GM18868 (cell line): ENCODE measurements at regions not wholly inside any gene's neighbourhood (a gene's known extent, or its start where the extent isn't known, plus 50 kb on each side); places are given as distances from the start of the nearest gene placed in this dataset.

Source experiments
- ATAC-seq: cut with Tn5 transposase; IDR thresholded peaks from one replicate; pipeline ENCODE4 v1.9.1; 2021; ENCODE audit warnings: mild to moderate bottlenecking, moderate library complexity; ENCODE audit not compliant: unreplicated experiment

- ATAC-seq, result no peak
Observed at GRCh38 chr16:9500872-9501271, 409.4 kb downstream of the HAPSTR1 start.

GRCh38 chr16:9503251-9503984, 412.0 kb downstream of the HAPSTR1 start:
- no peak for ATAC-seq

GRCh38 chr16:9508328-9508936, 417.0 kb downstream of the HAPSTR1 start:
- no peak for ATAC-seq

DNA sequence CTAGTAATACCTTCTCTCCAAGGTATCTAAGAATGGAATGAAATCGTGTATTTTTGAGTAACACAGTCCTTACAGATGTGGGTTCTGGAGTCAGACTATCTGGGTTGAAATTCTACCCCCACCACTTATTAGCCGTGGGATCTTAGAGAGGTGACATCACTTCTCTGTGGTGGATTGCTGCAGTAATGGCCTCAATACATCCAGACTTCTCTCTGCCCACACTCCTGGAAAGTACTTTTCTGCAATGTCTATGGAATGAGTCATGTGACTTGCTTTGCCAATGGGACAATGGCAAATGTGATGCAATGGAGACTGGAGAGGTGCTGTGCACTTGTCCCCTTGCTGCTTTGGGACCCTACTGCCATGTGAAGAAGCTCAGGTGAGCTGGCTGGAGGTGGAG, 418.2 kb downstream of the HAPSTR1 start:
- no peak for ATAC-seq

GRCh38 chr16:9511389-9511788, 419.9 kb downstream of the HAPSTR1 start:
- ATAC-seq, result no peak

DNA sequence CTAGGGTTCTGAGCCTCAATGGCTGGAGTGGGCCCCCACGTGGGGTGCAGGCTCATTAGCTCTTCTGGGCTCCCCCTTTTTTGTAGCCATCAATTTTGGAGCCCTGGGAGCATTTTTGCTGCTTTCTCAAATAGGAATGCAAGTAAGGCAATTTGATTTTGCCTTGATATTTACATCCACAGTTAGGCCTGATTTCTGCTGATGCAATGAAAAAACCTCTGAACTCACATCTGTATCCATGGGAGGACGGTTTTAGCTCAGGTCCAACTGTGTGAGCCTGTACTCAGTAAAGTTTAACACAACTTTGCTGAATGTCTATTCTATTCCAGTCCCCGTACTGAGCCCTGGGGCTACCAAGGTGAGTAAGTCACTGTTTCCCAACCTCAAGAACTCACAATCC, 425.0 kb downstream of the HAPSTR1 start:
- no peak for ATAC-seq

- ATAC-seq, result no peak
Observed at GRCh38 chr16:9518051-9518450, 426.6 kb downstream of the HAPSTR1 start.

DNA sequence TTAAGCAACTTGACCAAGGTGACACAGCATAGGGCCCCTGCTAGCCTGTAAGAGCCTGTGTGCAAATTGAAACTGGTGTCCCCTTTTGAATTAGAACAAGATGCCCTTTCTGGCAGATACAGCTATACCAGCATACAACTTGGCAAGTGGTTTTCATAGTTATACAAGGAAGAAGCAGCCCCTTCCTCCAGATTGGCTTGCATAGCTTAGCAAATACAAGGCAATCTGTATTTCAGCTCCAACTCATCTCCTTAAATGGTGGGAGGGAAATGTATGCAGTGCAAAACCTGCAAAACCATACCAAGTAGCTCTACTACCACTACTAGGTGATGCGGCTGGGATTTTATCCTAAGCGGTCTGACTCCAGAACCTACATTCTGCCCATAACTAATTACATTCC, 427.1 kb downstream of the HAPSTR1 start:
- ATAC-seq, result no peak

DNA sequence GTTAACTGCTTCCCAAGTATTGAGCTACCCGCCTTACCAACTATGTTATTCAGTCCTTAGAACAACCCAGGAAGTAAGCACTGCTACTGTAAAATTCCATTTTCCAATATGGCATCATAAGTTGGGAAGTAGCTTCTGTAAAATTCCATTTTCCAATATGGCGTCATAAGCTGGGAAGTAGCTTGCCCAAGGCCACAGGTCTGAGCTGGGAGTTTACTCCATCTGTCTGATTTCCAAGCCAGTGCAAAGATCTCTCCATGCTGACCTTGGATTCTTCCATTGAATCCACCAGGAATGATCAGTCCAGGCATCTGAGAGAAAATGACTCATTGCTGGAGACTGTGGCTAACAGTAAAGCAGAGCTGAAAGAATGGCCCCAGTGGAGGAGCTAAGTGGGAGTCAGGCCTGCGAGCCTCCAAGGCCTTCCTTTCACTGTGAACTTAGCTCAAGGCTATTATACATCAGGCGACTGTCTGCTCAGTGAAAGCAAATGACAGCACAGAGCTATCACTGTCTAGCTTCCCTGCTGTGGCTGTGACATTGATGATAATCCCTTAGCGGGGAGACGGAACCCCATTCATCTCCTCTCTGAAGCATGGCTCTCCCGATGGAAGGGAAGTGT, 430.4 kb downstream of the HAPSTR1 start:
- ATAC-seq, result no peak

GRCh38 chr16:9522614-9523013, 431.2 kb downstream of the HAPSTR1 start:
- no peak for ATAC-seq

DNA sequence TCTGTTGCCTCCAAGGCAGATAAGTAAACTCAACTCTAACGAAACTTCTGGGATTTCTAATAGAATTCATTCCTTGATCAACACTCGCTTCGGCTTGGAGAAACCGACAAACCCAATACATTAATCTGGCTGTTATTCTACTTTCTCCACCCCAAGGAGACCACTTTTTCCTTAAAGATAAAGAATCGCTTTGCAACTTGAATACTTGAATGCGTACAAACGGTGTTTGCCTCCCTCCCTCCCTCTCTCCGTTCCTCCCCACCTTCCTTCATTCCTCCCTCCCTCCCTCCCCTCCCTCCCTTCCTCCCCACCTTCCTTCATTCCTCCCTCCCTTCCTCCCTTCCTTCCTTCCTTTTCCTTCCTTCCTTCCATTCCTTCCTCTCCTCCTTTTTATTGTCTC, 432.6 kb downstream of the HAPSTR1 start:
- ATAC-seq, result no peak

DNA sequence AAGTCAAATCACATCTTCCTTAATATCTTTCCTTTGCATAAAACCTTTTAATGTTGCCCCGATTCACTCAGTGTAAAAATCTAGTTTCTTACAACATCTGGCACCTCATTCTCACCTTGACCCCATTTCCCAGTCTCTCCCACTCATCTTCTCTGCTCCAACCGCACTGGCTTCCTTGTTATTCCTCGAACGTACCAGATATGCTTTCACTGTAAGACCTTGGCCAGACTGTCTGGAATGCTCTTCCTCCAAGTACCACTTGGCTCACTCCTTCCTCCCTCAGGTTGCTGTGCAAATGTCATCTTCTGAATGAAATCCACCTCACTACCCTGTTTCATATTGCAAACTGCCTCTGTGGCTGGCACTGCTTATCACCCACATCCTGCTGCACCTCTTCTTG, 433.6 kb downstream of the HAPSTR1 start:
- ATAC-seq, result no peak

DNA sequence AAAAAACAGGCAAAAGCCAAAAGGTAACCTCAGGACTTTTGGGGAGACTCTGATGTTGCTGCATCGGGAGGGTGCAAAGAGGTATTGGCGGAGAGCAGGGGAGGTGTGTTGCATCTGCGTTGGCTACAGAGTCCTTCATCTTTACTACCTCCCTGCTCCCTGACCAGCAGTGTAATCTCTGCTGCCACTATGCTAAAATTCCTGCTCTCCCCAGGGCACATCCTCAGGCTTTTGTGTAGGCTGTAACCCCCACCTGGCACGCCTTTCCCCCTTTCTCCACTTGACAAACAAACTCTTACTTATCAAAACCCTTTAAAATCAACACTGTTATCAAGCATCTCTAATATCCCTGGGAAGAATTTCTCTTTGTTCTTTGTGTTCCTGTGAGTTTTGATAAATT, 435.3 kb downstream of the HAPSTR1 start:
- ATAC-seq, result no peak

DNA sequence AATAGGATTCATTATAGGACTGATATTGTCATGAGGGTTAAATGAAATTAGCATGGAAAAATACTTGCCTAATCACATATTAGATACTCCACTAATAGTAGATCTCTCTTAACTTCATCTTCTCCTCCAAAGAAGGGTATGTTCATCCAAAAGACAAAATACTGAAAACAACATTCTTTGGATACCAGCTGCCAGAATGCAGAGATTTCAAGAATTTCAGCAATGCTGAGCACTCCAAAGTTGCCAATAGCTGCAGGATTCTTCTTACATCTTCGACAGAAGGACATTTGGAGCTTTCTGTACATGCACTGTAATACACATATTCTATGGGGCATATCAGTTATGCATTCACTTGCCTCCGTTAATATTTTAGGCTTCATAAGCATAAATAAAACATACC, 436.5 kb downstream of the HAPSTR1 start:
- no peak for ATAC-seq

GRCh38 chr16:9528511-9529079, 437.2 kb downstream of the HAPSTR1 start:
- ATAC-seq, result no peak

DNA sequence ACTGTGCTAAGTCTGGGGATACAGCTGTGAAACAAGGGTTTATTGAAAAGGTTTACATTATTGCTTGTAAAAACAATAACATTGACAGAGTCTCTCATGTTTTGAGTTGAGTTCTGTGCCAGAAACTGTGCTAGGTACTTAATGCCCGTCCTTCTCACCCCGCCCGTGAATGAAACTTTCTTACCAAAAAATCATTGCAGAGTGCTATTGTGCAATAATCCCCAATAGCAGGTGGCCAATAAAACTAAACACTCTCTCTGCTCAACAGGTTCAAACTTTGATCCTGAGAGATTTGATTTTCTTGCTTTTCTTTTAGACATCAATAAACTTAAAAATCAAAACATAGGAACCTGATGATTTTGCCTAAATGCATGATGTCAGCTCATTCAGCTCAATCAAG, 441.6 kb downstream of the HAPSTR1 start:
- ATAC-seq, result no peak

GRCh38 chr16:9534759-9535158, 443.3 kb downstream of the HAPSTR1 start:
- ATAC-seq, result no peak

- no peak for ATAC-seq
Observed at GRCh38 chr16:9536905-9537304, 445.5 kb downstream of the HAPSTR1 start.

DNA sequence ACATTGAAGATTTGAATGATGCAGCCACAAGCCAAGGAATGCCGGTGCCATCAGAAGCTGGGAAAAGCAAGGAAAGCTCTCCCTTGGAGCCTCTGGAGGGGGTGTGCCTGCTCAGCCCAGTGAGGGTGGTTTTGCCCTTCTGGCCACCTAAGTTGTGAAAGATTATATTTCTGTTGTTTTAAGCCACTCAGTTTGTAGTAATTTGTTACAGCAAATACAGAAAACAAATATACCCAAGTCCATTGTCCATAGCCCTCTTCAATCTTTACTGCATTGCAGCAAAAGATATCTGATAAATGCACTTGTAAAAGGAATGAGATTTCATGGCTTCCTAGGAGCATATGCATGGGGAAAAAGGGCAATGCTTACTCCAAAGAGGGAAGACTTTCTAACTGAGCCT, 447.9 kb downstream of the HAPSTR1 start:
- ATAC-seq, result no peak

DNA sequence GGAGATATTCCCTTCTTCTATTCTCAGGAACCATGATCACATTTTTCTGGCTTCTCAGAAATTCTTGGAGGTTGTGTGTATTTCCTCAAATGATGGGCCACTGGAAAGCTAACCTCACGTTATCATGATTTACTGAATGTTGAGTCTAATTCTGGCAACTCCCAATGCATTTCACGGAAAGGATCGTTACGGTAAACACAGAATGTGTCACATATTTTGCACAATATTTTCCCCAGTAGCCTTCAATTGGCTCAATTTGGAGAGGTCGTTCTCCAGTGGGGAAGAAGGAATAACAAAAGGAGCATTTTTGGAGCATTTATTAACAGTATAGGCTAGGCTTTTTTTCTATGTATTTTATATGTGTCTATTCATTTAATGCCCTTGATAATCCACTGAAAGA, 450.3 kb downstream of the HAPSTR1 start:
- no peak for ATAC-seq

DNA sequence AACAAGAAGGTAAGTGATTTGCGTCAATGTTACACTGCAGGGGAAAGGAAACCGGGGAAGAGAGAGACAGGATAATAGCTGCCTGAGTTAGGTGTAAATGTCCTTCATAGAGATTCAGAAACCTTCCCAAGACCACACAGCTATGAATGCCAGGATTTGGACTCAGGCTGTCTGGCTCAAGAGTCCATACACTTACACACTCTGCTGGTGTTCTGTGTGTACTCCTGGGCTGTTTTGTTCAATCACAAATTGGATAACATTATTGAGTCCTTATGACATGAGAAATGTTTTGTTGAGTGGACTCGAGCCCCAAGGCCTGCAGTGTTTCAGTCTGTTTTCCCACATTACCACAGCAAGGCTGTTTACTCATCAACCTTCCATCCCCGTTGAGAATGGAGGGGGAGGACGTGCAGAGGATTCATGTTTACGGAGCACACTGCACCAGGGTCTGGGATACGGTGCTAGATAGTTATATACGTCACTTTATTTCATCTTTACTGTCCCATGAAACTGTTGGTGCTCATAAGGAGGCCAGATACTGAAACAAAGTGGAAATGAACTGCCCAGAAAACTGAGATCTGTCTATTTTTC, 450.8 kb downstream of the HAPSTR1 start:
- ATAC-seq, result no peak
